Heart left ventricle (tissue), 16 donors: ENCODE measurements at regions not wholly inside any gene's neighbourhood (a gene's known extent, or its start where the extent isn't known, plus 50 kb on each side); places are given as distances from the start of the nearest gene placed in this dataset.
A peak's percentile ranks its signal among the peaks of the same experiment; 100 is the strongest.

Experiments
- ATAC-seq, 4 donors: fragments of 200-7000 bp; cut with Tn5 transposase; one replicate each; pipeline ENCODE4 v1.9.1; 2020 to 2022; ENCODE audit warnings: moderate library complexity in 4 of 4, mild to moderate bottlenecking in 3 of 4, moderate number of reproducible peaks in 1 of 4
- DNase-seq, 5 donors: peaks; one replicate each; pipeline ENCODE4 v3.0.0-alpha.2; 2020
- H3K27ac ChIP-seq, 12 donors: fragments of 200-600 bp; sonication (generic) in 4 of 12; one replicate each; pipeline versions ENCODE4 v1.5.0 to v1.8.0; 2016 to 2022; ENCODE audit warnings: mild to moderate bottlenecking in 2 of 12
- H3K27me3 ChIP-seq, 9 donors: fragments of 200-600 bp; sonication (generic) in 2 of 9; one replicate each; pipeline versions ENCODE4 v1.5.1 to v1.8.0; 2016 to 2022; ENCODE audit warnings: mild to moderate bottlenecking in 3 of 9
- H3K36me3 ChIP-seq, 9 donors: fragments of 200-600 bp; sonication (generic) in 2 of 9; one replicate each; pipeline versions ENCODE4 v1.5.0 to v1.8.0; 2018 to 2022; ENCODE audit warnings: mild to moderate bottlenecking in 2 of 9
- H3K4me1 ChIP-seq, 12 donors: fragments of 200-600 bp; sonication (generic) in 4 of 12; one replicate each; pipeline versions ENCODE4 v1.5.0 to v1.8.0; 2016 to 2022; ENCODE audit warnings: mild to moderate bottlenecking in 3 of 12
- H3K4me3 ChIP-seq, 12 donors: fragments of 200-600 bp; sonication (generic) in 4 of 12; one replicate each; pipeline versions ENCODE4 v1.5.0 to v1.8.0; 2017 to 2022; ENCODE audit warnings: mild to moderate bottlenecking in 9 of 12, moderate library complexity in 4 of 12
- H3K9me3 ChIP-seq, 12 donors: fragments of 200-600 bp; sonication (generic) in 4 of 12; one replicate each; pipeline versions ENCODE4 v1.5.0 to v1.8.0; 2016 to 2022; ENCODE audit warnings: mild to moderate bottlenecking in 1 of 12
- POLR2A ChIP-seq, 2 donors: fragments of 450-650 bp; IDR thresholded peaks; one replicate each; pipeline ENCODE4 v1.6.1; 2017; ENCODE audit warnings: antibody characterized with exemption in 2 of 2, mild to moderate bottlenecking in 2 of 2, moderate library complexity in 2 of 2
- WGBS, 4 donors: extraction: QIAGEN DNeasy Blood & Tissue Kit in 2 of 4; methylation state at CpG; one replicate each; pipeline versions ENCODE4 v1.1.5 to v1.1.7; 2013 to 2018; 5-methylcytosine and 5-hydroxymethylcytosine counted together
- intact Hi-C, 10 donors: fragments of 100-400 bp; cut with DNase I; formaldehyde crosslinking; loops; one replicate each; pipeline versions ENCODE4 v1.11.1 to v1.14.2; 2022
- TF ChIP-seq, protein P1 (sequence below), 12 donors: fragments of 200-600 bp; sonication (generic) in 4 of 12; IDR thresholded peaks; one replicate each; pipeline versions ENCODE4 v1.5.0 to v1.8.0; 2018 to 2022; ENCODE audit warnings: antibody characterized with exemption in 12 of 12, mild to moderate bottlenecking in 5 of 12
- donor health status: ischemic (EF 13 %, LVEDD 7.1; RV severe dilation, severe dysfunction).
- donor health status: healthy with polysubstance abuse.
- donor health status: DM: no; HTN: yes; CAD: no.
- donor health status: DM: no; HTN: no; CAD: no.
- donor health status: ischemic (EF 25% LVEDD 6.9; RV normal size, moderate dysfunction).
- donor health status: ischemic (EF 25% LVEDD 5.7; RV mildly dilated, moderate dysfunction).
- donor health status: healthy.
- donor health status: DM: yes; HTN: yes; CAD: no.
- donor health status: ischemic (EF 35%, LVEDD 5.7; RV mildly dilated, moderate dysfunction).
- donor health status: nonischemic (EF 11% LVEDD 7.7; RV severe dilation, severe dysfunction).
- donor health status: DM: yes; HTN: yes; CAD: no.
- donor health status: PGD.
- donor health status: ischemic (EF 29% LVEDD 5.4; RV normal size, mild dysfunction).
- donor health status: nonischemic (EF 23%, LVEDD 6.1; RV moderate dilation, normal function).

DNA sequence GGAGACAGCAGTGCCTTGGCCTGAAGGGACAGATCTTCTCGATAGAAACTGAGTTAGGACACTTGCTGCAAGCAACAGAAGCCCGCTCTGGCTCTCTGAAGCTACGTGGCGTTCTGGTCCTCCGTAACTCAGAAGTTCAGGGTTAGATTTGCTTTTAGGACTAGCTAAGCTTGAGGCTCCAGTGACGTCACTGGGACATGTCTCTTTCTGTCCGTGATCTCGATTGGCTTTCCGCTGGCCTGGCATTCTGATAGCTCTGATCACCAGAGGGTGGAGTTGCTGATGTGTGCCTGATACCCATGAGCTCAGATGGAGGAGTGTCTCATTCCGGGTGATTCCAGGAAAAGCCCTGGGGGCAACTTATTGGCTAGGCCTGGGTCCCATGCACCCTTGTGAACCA, 75.0 kb downstream of the GLI2 start:
- no peaks in the 10 kb centered on the region for H3K27me3 ChIP-seq
- no peak overlapping the region for H3K4me3 ChIP-seq
- ATAC-seq: no peak
- no peak for TF ChIP-seq POLR2A (IDR thresholded peaks at IDR 0.05)
- TF ChIP-seq, protein P1, sequence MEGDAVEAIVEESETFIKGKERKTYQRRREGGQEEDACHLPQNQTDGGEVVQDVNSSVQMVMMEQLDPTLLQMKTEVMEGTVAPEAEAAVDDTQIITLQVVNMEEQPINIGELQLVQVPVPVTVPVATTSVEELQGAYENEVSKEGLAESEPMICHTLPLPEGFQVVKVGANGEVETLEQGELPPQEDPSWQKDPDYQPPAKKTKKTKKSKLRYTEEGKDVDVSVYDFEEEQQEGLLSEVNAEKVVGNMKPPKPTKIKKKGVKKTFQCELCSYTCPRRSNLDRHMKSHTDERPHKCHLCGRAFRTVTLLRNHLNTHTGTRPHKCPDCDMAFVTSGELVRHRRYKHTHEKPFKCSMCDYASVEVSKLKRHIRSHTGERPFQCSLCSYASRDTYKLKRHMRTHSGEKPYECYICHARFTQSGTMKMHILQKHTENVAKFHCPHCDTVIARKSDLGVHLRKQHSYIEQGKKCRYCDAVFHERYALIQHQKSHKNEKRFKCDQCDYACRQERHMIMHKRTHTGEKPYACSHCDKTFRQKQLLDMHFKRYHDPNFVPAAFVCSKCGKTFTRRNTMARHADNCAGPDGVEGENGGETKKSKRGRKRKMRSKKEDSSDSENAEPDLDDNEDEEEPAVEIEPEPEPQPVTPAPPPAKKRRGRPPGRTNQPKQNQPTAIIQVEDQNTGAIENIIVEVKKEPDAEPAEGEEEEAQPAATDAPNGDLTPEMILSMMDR (IDR thresholded peaks at IDR 0.05): no peak
- no peaks in the 10 kb centered on the region for H3K9me3 ChIP-seq
- H3K27ac ChIP-seq: no peak overlapping the region
- peaks cover 0 to 10% (median 0%) of the 10 kb centered on the region in 12 donors for H3K4me1 ChIP-seq
- intact Hi-C loops: loop anchor here in 1 of 10 donors (10.0 kb wide), 1 partner anchor 154 kb away; no protein-coding TSS in a partner anchor
- 88 to 94% (median 94%) methylated on average over 7 to 10 of the region's 10 CpGs for WGBS, 4 donors
- H3K36me3 ChIP-seq: no peaks in the 10 kb centered on the region
- DNase-seq: no peak

DNA sequence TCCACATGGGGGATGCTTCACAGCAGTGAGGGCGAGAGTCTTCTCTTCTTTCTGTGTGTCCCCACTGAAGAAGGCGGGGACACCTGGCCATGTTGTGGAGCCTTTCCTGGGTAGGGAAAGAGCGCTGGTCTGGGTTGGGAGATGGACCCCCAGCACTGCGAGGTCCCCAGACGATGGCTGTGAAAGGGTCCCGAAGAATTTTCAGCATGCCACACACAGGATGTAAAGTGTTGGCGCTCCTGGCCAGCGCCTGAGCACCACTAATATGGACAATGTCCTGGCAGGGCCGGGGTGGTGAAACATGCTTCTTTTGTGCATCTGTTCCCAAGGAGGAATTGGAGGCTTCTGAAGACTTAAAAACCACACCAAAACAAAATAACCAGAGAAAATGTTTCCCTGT, 77.2 kb downstream of the GLI2 start:
- Histone ChIP-seq H3K9me3 (no peaks in the 10 kb centered on the region), H3K36me3 (no peaks in the 10 kb centered on the region), H3K4me3 (no peak overlapping the region), H3K27me3 (no peaks in the 10 kb centered on the region), H3K4me1 (no peaks in the 10 kb centered on the region), H3K27ac (no peak overlapping the region)
- ATAC-seq (no peak), DNase-seq (peak in 1 of 5 donors; percentile 34)
- 89 to 93% (median 90%) methylated on average over 8 to 9 of the region's 9 CpGs for WGBS, 4 donors
- intact Hi-C loops: loop anchor here in 1 of 10 donors (10.0 kb wide), 1 partner anchor 152 kb away; no protein-coding TSS in a partner anchor
- TF ChIP-seq, protein P1 (IDR thresholded peaks at IDR 0.05): no peak
- no peak for TF ChIP-seq POLR2A (IDR thresholded peaks at IDR 0.05)

DNA sequence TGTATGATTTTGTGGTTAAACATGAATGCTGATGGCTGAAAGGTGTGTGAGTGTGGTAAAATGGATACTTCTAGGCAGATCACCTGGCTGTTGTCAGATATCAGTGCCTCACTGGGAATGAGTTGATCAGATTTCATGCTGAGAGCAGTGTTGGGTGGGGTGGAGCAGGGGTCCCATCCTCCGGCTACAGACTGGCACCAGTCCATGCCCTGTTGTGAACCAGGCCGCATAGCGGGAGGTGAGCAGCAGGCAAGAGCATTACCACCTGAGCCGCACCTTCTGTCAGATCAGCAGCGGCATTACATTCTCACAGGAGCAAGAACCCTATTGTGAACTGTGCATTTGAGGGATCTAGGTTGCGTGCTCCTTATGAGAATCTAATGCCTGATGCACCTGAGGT, 78.7 kb downstream of the GLI2 start:
- no peak overlapping the region for H3K4me3 ChIP-seq
- no peaks in the 10 kb centered on the region for H3K27me3 ChIP-seq
- WGBS, 4 donors: 95 to 100% (median 97%) methylated on average over 5 to 6 of the region's 6 CpGs
- H3K27ac ChIP-seq: no peak overlapping the region
- peaks cover 0 to 2% (median 0%) of the 10 kb centered on the region in 12 donors for H3K4me1 ChIP-seq
- intact Hi-C loops: loop anchor here in 1 of 10 donors (10.0 kb wide), 1 partner anchor 150 kb away; no protein-coding TSS in a partner anchor
- TF ChIP-seq POLR2A (IDR thresholded peaks at IDR 0.05): no peak
- TF ChIP-seq, protein P1 (IDR thresholded peaks at IDR 0.05): no peak
- ATAC-seq: no peak
- peak in 1 of 5 donors; percentile 23 for DNase-seq
- H3K9me3 ChIP-seq: no peaks in the 10 kb centered on the region
- no peaks in the 10 kb centered on the region for H3K36me3 ChIP-seq

DNA sequence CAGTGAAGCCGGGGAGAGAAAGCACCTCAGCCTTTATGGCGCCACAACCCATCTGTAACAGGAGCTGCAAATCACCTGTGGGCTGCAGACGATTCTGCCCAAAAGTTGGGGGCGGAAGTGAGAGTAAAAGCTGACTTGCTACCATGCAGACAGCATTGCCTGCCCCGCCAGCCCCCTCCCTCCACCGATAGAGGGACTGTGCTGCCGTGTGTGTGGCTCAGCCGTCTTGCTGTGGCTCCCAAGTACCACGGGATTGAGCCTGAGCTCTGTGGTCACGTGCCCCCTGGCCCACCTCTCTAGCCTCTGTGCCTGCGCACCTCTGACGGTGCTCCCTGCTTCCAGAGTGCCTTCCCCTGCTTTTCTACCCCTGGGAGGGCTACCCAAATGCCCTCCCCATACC, 79.6 kb downstream of the GLI2 start:
- Histone ChIP-seq H3K4me1 (peaks cover 0 to 5% (median 0%) of the 10 kb centered on the region in 12 donors), H3K9me3 (no peaks in the 10 kb centered on the region), H3K36me3 (no peaks in the 10 kb centered on the region), H3K27me3 (no peaks in the 10 kb centered on the region), H3K4me3 (no peak overlapping the region), H3K27ac (no peak overlapping the region)
- intact Hi-C loops: loop anchor here in 1 of 10 donors (10.0 kb wide), 1 partner anchor 150 kb away; no protein-coding TSS in a partner anchor
- ATAC-seq (no peak), DNase-seq (peak in 2 of 5 donors; percentile 4 to 33)
- no peak for TF ChIP-seq POLR2A (IDR thresholded peaks at IDR 0.05)
- 84 to 89% (median 86%) methylated on average over 12 of the region's 12 CpGs for WGBS, 4 donors
